ENCODE measurements at regions not wholly inside any gene's neighbourhood (a gene's known extent, or its start where the extent isn't known, plus 50 kb on each side); places are given as distances from the start of the nearest gene placed in this dataset.

DNA sequence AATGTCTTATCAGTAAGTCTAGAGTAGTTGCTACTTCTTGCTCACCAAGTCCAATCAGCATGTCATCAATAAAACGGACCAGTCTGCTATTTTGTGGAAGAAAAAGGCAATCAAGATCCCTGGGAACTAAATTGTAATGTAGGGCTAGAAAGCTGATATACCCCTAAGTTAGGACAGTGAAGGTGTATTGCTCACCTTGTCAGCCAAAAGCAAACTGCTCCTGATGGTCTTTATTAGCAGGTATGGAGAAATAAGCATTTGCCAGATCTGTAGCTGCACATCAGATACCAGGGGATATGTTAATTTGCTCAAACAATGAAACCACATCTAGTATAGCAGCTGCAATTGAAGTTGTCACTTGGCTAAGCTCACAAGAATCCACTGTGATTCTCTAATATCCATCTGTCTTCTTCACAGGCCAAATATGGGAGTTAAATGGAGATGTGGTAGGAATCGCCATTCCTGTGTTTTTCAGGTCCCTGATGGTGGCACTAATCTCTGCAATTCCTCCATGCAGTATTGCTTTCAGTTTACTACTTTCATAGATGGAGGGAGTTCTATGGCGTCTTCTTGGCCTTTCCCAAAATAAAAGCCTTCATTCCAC is 75.0 kb downstream of the TMEM237 start:
- Histone ChIP-seq H2AFZ (ENCODE audit: low read depth, low read length) (no peak overlapping the region), H3K4me3 (ENCODE audit: insufficient read depth, low read depth, low read length) (no peak overlapping the region), H3K9me3 (ENCODE audit: insufficient read depth, low read depth, low read length) (no peaks in the 10 kb centered on the region), H3K4me1 (ENCODE audit: insufficient read depth, low read length) (no peaks in the 10 kb centered on the region), H4K20me1 (ENCODE audit: insufficient read depth, low read length) (no peaks in the 10 kb centered on the region), H3K36me3 (ENCODE audit: insufficient read depth, low read length) (no peaks in the 10 kb centered on the region), H3K9ac (ENCODE audit: low read length) (no peak overlapping the region), H3K27me3 (ENCODE audit: insufficient read depth, low read length) (no peaks in the 10 kb centered on the region), H3K79me2 (ENCODE audit: insufficient read depth, low read length) (no peaks in the 10 kb centered on the region), H3K27ac (ENCODE audit: low read depth, low read length) (no peak overlapping the region), H3K4me2 (ENCODE audit: low read length) (no peak overlapping the region)
- Mint-ChIP-seq H3K9me3 (ENCODE audit: unreplicated experiment) (no peaks in the 10 kb centered on the region), H3K36me3 (ENCODE audit: low read depth, unreplicated experiment) (no peaks in the 10 kb centered on the region), H3K4me3 (ENCODE audit: unreplicated experiment) (no peak overlapping the region), H3K27me3 (ENCODE audit: low read depth, unreplicated experiment) (no peaks in the 10 kb centered on the region), H3K4me1 (ENCODE audit: low read depth, unreplicated experiment) (no peaks in the 10 kb centered on the region), H3K27ac (ENCODE audit: unreplicated experiment) (no peak overlapping the region)
- no peak for DNase-seq (ENCODE audit: low read depth)
- no peak for FAIRE-seq
- TF ChIP-seq, protein P1, sequence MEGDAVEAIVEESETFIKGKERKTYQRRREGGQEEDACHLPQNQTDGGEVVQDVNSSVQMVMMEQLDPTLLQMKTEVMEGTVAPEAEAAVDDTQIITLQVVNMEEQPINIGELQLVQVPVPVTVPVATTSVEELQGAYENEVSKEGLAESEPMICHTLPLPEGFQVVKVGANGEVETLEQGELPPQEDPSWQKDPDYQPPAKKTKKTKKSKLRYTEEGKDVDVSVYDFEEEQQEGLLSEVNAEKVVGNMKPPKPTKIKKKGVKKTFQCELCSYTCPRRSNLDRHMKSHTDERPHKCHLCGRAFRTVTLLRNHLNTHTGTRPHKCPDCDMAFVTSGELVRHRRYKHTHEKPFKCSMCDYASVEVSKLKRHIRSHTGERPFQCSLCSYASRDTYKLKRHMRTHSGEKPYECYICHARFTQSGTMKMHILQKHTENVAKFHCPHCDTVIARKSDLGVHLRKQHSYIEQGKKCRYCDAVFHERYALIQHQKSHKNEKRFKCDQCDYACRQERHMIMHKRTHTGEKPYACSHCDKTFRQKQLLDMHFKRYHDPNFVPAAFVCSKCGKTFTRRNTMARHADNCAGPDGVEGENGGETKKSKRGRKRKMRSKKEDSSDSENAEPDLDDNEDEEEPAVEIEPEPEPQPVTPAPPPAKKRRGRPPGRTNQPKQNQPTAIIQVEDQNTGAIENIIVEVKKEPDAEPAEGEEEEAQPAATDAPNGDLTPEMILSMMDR (IDR thresholded peaks at IDR 0.05; ENCODE audit: insufficient read depth, low read depth, low read length), result no peak
- no peak for TF ChIP-seq EZH2 (IDR thresholded peaks at IDR 0.05; ENCODE audit: insufficient read depth, low read length)

DNA sequence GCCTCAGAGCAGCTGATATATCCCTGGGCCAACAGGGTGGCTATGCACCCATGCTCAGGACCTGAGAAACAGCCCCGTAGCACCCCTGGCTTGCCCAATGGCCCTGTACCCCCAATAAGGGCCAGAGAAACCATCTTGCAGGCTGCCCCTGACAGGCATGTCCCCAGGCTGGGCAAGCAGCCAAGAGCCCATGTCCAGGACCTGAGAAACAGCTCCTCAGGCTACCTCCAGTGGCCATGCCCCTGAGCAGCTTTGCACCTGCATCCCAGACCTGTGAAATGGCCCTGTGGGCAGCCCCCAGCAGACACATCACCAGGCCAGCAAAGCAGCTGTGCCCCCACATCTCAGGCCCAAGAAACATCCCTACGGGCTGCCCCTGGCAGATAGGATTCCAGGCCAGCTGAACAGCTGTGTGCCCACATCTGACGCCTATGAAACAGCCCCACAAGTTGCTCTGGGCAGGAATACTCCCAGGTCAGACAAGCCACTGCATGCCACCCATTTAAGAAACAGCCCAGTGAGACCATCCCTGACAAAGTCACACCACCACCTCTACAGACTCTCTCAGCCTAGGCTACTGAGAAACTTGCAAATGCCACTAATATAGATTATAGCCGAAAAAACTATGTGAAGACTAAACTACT is 84.1 kb downstream of the TMEM237 start:
- H3K4me3 ChIP-seq (ENCODE audit: insufficient read depth, low read depth, low read length), result no peak overlapping the region
- no peaks in the 10 kb centered on the region for H3K27me3 ChIP-seq (ENCODE audit: insufficient read depth, low read length)
- H4K20me1 ChIP-seq (ENCODE audit: insufficient read depth, low read length), result no peaks in the 10 kb centered on the region
- H3K4me1 ChIP-seq (ENCODE audit: insufficient read depth, low read length), result no peaks in the 10 kb centered on the region
- H3K36me3 Mint-ChIP-seq (ENCODE audit: low read depth, unreplicated experiment), result no peaks in the 10 kb centered on the region
- H3K27ac Mint-ChIP-seq (ENCODE audit: unreplicated experiment), result no peak overlapping the region
- TF ChIP-seq EZH2 (IDR thresholded peaks at IDR 0.05; ENCODE audit: insufficient read depth, low read length), result no peak
- TF ChIP-seq, protein P1 (IDR thresholded peaks at IDR 0.05; ENCODE audit: insufficient read depth, low read depth, low read length), result no peak
- no peaks in the 10 kb centered on the region for H3K9me3 ChIP-seq (ENCODE audit: insufficient read depth, low read depth, low read length)
- H3K79me2 ChIP-seq (ENCODE audit: insufficient read depth, low read length), result no peaks in the 10 kb centered on the region
- no peak for FAIRE-seq
- H3K4me1 Mint-ChIP-seq (ENCODE audit: low read depth, unreplicated experiment), result no peaks in the 10 kb centered on the region
- H3K27me3 Mint-ChIP-seq (ENCODE audit: low read depth, unreplicated experiment), result no peaks in the 10 kb centered on the region
- no peak overlapping the region for H3K4me2 ChIP-seq (ENCODE audit: low read length)
- H3K4me3 Mint-ChIP-seq (ENCODE audit: unreplicated experiment), result no peak overlapping the region
- no peak overlapping the region for H3K9ac ChIP-seq (ENCODE audit: low read length)
- no peaks in the 10 kb centered on the region for H3K36me3 ChIP-seq (ENCODE audit: insufficient read depth, low read length)
- DNase-seq (ENCODE audit: low read depth), result no peak
- H3K27ac ChIP-seq (ENCODE audit: low read depth, low read length), result no peak overlapping the region
- no peaks in the 10 kb centered on the region for H3K9me3 Mint-ChIP-seq (ENCODE audit: unreplicated experiment)
- no peak overlapping the region for H2AFZ ChIP-seq (ENCODE audit: low read depth, low read length)

DNA sequence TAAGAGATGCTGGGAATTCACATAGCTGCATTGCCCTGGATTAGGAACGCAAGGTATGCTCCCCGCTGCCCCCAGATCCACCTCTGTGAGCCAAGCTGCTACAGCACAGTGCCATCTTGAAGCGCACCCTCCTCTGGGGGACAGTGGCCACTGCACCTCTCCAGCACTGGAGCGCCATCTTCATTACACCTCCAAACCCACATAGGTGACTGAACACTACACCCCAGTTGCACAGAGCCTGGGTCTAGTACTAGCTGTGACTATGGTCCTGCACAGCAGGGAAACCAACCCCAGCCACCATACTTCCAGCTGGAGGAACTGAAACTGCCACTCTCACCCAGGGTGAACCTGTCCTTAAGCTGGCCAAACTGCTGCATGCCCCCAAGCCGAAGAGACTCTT is 84.6 kb downstream of the TMEM237 start:
- no peaks in the 10 kb centered on the region for H4K20me1 ChIP-seq (ENCODE audit: insufficient read depth, low read length)
- no peak overlapping the region for H3K27ac ChIP-seq (ENCODE audit: low read depth, low read length)
- no peak overlapping the region for H3K4me2 ChIP-seq (ENCODE audit: low read length)
- H3K4me3 Mint-ChIP-seq (ENCODE audit: unreplicated experiment), result no peak overlapping the region
- H3K4me1 ChIP-seq (ENCODE audit: insufficient read depth, low read length), result no peaks in the 10 kb centered on the region
- no peaks in the 10 kb centered on the region for H3K9me3 ChIP-seq (ENCODE audit: insufficient read depth, low read depth, low read length)
- no peaks in the 10 kb centered on the region for H3K27me3 Mint-ChIP-seq (ENCODE audit: low read depth, unreplicated experiment)
- H3K36me3 ChIP-seq (ENCODE audit: insufficient read depth, low read length), result no peaks in the 10 kb centered on the region
- FAIRE-seq (no peak), DNase-seq (ENCODE audit: low read depth) (no peak)
- TF ChIP-seq, protein P1 (IDR thresholded peaks at IDR 0.05; ENCODE audit: insufficient read depth, low read depth, low read length), result no peak
- no peak for TF ChIP-seq EZH2 (IDR thresholded peaks at IDR 0.05; ENCODE audit: insufficient read depth, low read length)
- H3K9ac ChIP-seq (ENCODE audit: low read length), result no peak overlapping the region
- H2AFZ ChIP-seq (ENCODE audit: low read depth, low read length), result no peak overlapping the region
- no peaks in the 10 kb centered on the region for H3K9me3 Mint-ChIP-seq (ENCODE audit: unreplicated experiment)
- H3K79me2 ChIP-seq (ENCODE audit: insufficient read depth, low read length), result no peaks in the 10 kb centered on the region
- H3K4me3 ChIP-seq (ENCODE audit: insufficient read depth, low read depth, low read length), result no peak overlapping the region
- H3K27me3 ChIP-seq (ENCODE audit: insufficient read depth, low read length), result no peaks in the 10 kb centered on the region
- no peak overlapping the region for H3K27ac Mint-ChIP-seq (ENCODE audit: unreplicated experiment)
- no peaks in the 10 kb centered on the region for H3K4me1 Mint-ChIP-seq (ENCODE audit: low read depth, unreplicated experiment)
- H3K36me3 Mint-ChIP-seq (ENCODE audit: low read depth, unreplicated experiment), result no peaks in the 10 kb centered on the region
